Transverse colon (tissue), 4 donors: ENCODE measurements at regions not wholly inside any gene's neighbourhood (a gene's known extent, or its start where the extent isn't known, plus 50 kb on each side); places are given as distances from the start of the nearest gene placed in this dataset.
"Not testable (repeated sequence)": the region's sequence is repeated elsewhere in the genome, so short reads cannot be mapped to it uniquely, and the experiment has no call there.

Experiments
- DNase-seq: peaks from one replicate; pipeline ENCODE4 v3.0.0-alpha.2; 2019
- H3K27ac ChIP-seq, 4 donors: fragments of 200-600 bp; sonication (generic); 2 replicates each; pipeline ENCODE4 v1.5.1; 2016 to 2018; ENCODE audit warnings: inconsistent platforms in 4 of 4
- H3K27me3 ChIP-seq: fragments of 200-600 bp; sonication (generic); 2 replicates; pipeline ENCODE4 v1.5.1; 2017; ENCODE audit warnings: inconsistent platforms
- H3K36me3 ChIP-seq, 4 donors: fragments of 200-600 bp; sonication (generic); 2 replicates each; pipeline ENCODE4 v1.5.1; 2017 to 2019; ENCODE audit warnings: inconsistent platforms in 4 of 4
- H3K4me1 ChIP-seq, 4 donors: fragments of 200-600 bp; sonication (generic); 2 replicates each; pipeline ENCODE4 v1.5.1; 2017 to 2020; ENCODE audit warnings: inconsistent platforms in 4 of 4
- H3K4me3 ChIP-seq, 4 donors: fragments of 200-600 bp; sonication (generic); 1 replicate in 1 of 4; 2 replicates in 3 of 4; pipeline versions ENCODE4 v1.5.1 to v1.6.1; 2017 to 2019; ENCODE audit warnings: inconsistent platforms in 4 of 4
- H3K9me3 ChIP-seq, 2 donors: fragments of 200-600 bp; sonication (generic); 2 replicates each; pipeline ENCODE4 v1.5.1; 2017 to 2019; ENCODE audit warnings: inconsistent platforms in 2 of 2
- EP300 ChIP-seq: sonication (generic); formaldehyde crosslinking; IDR thresholded peaks from one replicate; pipeline ENCODE4 v1.6.1; 2017; ENCODE audit warnings: antibody characterized with exemption, low read depth
- POLR2A ChIP-seq: fragments of 450-650 bp; IDR thresholded peaks from one replicate; pipeline ENCODE4 v1.6.1; 2016; ENCODE audit warnings: antibody characterized with exemption, mild to moderate bottlenecking, moderate library complexity
- POLR2AphosphoS5 ChIP-seq, 3 donors: sonication (generic); formaldehyde crosslinking; IDR thresholded peaks; one replicate each; pipeline ENCODE4 v1.6.1; 2016; ENCODE audit warnings: antibody characterized with exemption in 3 of 3
- WGBS, 2 donors: methylation state at CpG; one replicate each; pipeline ENCODE4 v1.1.5; 2018; ENCODE audit warnings: low coverage in 1 of 2; 5-methylcytosine and 5-hydroxymethylcytosine counted together
- in situ Hi-C, 4 donors: fragments of 200-750 bp; cut with MboI; loops; one replicate each; pipeline versions ENCODE4 v1.15.0 to v1.15.1; 2017; ENCODE audit warnings: low sequenced_read_pairs in 3 of 4, low pct_ligation_motif_present in 1 of 4, low pct_unique_long_range_greater_than_20kb in 1 of 4
- intact Hi-C: fragments of 100-400 bp; cut with DNase I; formaldehyde crosslinking; loops from one replicate; pipeline ENCODE4 v1.15.1; 2023; ENCODE audit warnings: low total_unique reads
- TF ChIP-seq, protein P1 (sequence below), 5 experiments: fragments of 200-600 bp in 3 of 5; fragments of 450-650 bp in 2 of 5; sonication (generic) in 3 of 5; IDR thresholded peaks; 1 replicate in 2 of 5; 2 replicates in 3 of 5; pipeline ENCODE4 v1.5.1; 2016 to 2017; ENCODE audit warnings: antibody characterized with exemption in 5 of 5, inconsistent platforms in 3 of 5, mild to moderate bottlenecking in 2 of 5, moderate library complexity in 1 of 5

DNA sequence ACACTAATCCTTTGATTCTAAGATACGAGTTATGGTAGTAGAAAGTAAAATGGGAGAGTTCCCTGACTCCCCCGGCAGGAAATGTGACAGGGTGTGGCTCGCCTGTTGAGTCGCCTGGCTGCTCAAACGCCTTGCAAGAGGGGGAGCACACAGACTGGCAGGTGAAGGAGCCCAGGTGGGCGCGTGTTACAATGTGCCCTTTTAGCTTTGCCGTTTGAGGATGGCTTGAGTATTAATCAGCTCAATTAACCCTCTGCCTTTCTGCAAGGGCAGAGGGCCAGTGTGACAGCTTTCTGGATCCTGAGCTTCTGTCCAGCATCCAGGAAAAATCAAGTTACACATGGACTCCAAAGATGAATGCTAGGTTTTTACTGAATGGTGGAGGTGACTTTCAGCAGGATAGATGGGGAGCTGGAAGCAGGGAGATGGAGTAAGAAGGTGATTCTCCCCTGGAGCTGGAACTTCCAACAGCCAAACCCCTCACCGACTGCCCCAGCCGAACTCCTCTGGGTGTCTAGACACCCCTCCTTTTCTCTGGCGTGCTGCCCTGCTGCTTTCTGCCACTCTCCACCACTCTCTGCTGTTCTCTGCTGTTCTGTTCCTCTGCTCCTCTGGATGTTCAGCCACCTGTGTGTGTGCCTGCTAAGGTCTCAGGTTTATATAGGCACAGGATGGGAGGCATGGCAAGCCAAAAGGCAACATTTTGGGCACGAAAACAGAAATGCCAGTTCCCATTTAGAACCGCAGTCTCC lies 548.8 kb upstream of the KCND2 start:
- in situ Hi-C loops: no loop called here
- H3K4me3 ChIP-seq: no peak overlapping the region

DNA sequence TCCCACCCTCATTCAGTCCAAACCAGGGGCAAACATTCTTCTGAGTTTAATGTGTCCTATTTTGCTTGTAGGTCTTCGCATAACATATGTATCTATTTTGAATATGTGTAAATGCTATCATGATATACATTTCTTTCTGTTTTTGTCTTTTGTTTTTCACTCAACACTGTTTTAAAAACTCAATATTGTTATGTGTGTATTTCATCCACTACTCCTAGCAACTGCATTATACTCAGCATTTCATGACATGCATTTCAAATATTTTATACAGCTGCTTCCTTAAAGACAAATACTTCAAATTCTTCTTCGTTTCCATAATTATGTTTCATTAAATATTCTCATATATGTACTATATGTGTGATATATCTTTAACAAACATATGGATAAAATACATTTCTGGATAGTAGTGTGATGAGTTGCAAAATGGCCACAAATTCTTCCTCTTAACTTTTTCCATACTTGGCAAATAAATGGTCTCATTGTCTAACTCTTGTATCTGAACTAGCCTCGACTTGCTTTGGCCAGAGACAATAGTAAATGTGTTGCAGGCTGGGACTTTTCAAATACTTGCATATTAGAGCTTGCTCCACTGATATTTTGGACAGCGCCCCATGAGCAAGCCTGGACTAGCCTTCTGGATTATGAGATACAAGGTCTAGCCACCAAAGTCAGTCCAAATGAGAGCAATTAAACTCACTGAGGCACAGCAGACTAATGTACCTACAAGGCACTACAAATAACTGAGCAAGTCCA lies 539.7 kb upstream of the KCND2 start:
- Histone ChIP-seq H3K4me1 (no peaks in the 10 kb centered on the region), H3K4me3 (no peak overlapping the region), H3K27me3 (no peaks in the 10 kb centered on the region), H3K36me3 (no peaks in the 10 kb centered on the region), H3K9me3 (no peaks in the 10 kb centered on the region), H3K27ac (no peak overlapping the region)
- no peak for TF ChIP-seq EP300
- TF ChIP-seq, protein P1, sequence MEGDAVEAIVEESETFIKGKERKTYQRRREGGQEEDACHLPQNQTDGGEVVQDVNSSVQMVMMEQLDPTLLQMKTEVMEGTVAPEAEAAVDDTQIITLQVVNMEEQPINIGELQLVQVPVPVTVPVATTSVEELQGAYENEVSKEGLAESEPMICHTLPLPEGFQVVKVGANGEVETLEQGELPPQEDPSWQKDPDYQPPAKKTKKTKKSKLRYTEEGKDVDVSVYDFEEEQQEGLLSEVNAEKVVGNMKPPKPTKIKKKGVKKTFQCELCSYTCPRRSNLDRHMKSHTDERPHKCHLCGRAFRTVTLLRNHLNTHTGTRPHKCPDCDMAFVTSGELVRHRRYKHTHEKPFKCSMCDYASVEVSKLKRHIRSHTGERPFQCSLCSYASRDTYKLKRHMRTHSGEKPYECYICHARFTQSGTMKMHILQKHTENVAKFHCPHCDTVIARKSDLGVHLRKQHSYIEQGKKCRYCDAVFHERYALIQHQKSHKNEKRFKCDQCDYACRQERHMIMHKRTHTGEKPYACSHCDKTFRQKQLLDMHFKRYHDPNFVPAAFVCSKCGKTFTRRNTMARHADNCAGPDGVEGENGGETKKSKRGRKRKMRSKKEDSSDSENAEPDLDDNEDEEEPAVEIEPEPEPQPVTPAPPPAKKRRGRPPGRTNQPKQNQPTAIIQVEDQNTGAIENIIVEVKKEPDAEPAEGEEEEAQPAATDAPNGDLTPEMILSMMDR (IDR thresholded peaks at IDR 0.05): no peak
- TF ChIP-seq POLR2A: no peak
- no peak for TF ChIP-seq POLR2AphosphoS5 (IDR thresholded peaks at IDR 0.05)
- in situ Hi-C loops (no loop called here), intact Hi-C loops (no loop called here)
- WGBS, 2 donors: 40 to 65% methylated on average over 3 to 4 of the region's 4 CpGs
- DNase-seq: no peak

More for the DNA sequence above, 548.8 kb upstream of the KCND2 start:
- DNase-seq: no peak
- H3K9me3 ChIP-seq: no peaks in the 10 kb centered on the region
- no peaks in the 10 kb centered on the region for H3K27me3 ChIP-seq
- intact Hi-C loops: no loop called here
- TF ChIP-seq EP300 (no peak), POLR2AphosphoS5 (IDR thresholded peaks at IDR 0.05) (no peak), POLR2A (no peak)
- TF ChIP-seq, protein P1 (IDR thresholded peaks at IDR 0.05): no peak
- H3K4me1 ChIP-seq: no peaks in the 10 kb centered on the region
- no peak overlapping the region for H3K27ac ChIP-seq
- H3K36me3 ChIP-seq: no peaks in the 10 kb centered on the region
- WGBS, 2 donors: 65 to 76% methylated on average over 11 to 13 of the region's 13 CpGs

DNA sequence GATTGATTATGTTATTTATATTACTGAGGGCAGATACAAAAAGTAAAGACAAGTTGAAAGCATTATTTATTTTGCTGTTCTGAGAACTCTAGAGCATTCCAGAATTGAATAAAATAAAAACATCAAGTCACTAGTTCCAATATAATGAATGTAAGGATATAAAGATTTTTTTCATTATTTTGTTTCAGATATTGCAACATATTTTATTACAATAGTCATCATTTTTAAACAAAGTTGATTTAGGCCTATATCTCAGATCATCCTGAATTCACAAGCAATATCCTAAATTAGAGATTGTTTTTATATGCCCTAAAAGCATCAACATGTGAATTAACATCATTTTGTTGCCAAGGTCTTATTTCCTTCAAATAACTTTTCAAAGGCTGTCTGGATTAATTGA lies 535.6 kb upstream of the KCND2 start:
- no peaks in the 10 kb centered on the region for H3K36me3 ChIP-seq
- H3K27ac ChIP-seq: no peak overlapping the region
- intact Hi-C loops (no loop called here), in situ Hi-C loops (no loop called here)
- H3K4me1 ChIP-seq: no peaks in the 10 kb centered on the region
- TF ChIP-seq POLR2A: no peak
- no peak for TF ChIP-seq EP300
- TF ChIP-seq, protein P1 (IDR thresholded peaks at IDR 0.05): no peak
- TF ChIP-seq POLR2AphosphoS5 (IDR thresholded peaks at IDR 0.05): no peak
- no peak overlapping the region for H3K4me3 ChIP-seq
- no peaks in the 10 kb centered on the region for H3K27me3 ChIP-seq
- H3K9me3 ChIP-seq: no peaks in the 10 kb centered on the region
- DNase-seq: no peak

DNA sequence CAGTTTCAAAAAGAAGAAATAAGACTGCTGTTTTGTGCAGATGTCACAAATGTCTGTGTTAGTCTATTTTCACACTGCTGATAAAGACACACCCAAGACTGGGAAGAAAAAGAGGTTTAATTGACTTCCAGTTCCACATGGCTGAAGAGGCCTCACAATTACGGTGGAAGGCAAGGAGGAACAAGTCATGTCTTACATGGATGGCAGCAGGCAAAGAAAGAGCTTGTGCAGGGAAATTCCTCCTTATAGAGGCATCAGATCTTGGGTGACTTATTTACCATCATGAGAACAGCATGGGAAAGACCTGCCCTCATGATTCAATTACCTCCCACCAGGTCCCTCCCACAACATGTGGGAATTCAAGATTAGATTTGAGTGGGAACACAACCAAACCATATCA lies 527.7 kb upstream of the KCND2 start:
- intact Hi-C loops, in situ Hi-C loops, H3K27me3 ChIP-seq, H3K9me3 ChIP-seq, H3K36me3 ChIP-seq, H3K4me3 ChIP-seq, H3K27ac ChIP-seq, H3K4me1 ChIP-seq, DNase-seq: not testable (repeated sequence)
- WGBS, 2 donors: 71 to 88% methylated on average over 1 of the region's 1 CpG
